Activated T-cell treated with anti-CD3 and anti-CD28 coated beads for 4 hours (primary cell): ENCODE measurements at regions not wholly inside any gene's neighbourhood (a gene's known extent, or its start where the extent isn't known, plus 50 kb on each side); places are given as distances from the start of the nearest gene placed in this dataset.

Experiments
- DNase-seq: peaks from one replicate; pipeline ENCODE4 v3.0.0-alpha.2; 2020

DNA sequence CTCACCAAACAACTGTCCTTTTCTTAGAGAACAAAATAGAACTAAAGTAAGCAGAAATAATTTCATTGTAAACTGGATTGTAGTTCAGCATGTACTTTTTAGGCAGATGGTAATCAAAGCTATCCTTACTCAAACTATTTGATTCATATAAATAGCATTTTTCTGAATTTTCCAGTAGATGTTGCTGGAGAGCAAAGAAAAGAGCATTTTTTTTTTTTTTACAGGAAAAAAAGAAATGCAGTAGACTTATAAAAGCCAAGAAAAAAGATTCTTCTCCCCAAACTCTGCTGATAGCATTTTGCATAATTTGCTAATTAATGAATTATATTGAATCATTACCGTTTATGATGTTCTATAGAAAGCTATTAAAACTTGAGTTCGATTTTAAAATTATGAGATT, 715.3 kb upstream of the WWC1 start:
- no peak for DNase-seq

- no peak for DNase-seq
Observed at GRCh38 chr5:167576897-167577296, 714.5 kb upstream of the WWC1 start.

- no peak for DNase-seq
Observed at GRCh38 chr5:167577616-167578015, 713.8 kb upstream of the WWC1 start.

DNA sequence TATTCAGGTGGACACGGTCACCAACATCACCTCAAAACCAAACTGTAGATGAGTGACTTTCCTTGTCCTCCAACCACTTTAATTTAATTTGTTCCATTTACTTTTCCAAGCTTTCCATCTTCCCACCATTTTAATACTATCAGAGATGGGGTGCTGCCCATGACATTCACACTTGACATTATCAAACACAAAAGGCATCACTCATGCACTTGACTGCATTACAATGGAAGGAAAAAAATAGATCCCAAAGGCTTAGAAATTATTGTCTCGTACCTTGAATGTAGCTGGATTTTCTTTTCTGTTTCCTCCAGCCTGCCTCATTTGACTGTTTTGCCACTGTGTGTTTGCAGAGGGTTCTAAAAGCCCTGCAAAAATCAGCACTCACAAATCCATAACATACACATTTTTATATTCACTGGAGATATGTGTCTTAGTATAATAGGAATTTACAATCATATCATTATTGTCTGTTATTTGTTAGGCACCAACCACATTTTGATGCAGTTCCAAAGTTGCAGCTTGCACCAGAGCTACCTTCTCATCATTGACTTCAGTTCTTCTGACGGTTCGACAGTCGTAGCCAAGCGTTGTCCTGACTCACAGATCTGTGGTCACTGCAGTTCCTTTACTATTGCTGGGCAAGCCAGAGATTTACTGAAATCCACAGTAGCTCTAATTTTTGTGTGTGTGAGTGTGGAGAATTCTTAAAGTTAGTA, 712.3 kb upstream of the WWC1 start:
- no peak for DNase-seq

DNA sequence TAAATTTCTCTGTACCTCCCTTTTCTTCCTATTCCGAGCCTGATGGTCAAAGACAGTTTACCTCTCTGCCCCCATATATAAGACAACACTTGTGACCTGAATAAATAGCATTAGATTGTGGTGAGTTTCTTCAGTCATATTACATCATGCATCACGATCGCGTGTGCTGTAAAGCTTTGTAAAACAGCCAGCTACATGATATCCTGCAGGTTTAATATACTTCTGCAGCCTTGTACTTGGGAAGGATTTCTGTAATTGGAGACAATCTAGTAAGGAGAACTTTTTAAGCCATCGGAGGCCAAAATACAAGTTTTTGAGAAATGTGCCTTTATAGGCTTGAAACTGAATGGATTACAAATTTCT, 711.8 kb upstream of the WWC1 start:
- DNase-seq = no peak

- DNase-seq = no peak
Observed at GRCh38 chr5:167580608-167581007, 710.8 kb upstream of the WWC1 start.

DNA sequence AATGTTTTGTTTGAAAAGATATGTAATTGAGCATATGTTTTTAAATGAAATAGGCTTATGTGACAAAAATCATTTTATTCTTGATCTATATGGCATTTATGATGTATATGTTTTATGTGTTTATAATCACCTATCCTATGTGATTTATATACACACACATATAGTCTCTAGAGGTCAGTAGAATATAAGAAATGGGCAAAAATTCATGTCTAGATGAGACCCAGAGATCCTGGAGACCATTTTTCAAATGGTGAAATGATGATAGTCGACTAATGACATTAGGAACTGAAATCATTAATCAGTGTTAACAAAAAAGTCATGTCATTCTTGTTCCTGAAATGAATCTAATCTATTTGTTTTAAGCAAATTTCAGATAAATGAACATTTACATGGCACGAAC, 709.2 kb upstream of the WWC1 start:
- no peak for DNase-seq

DNA sequence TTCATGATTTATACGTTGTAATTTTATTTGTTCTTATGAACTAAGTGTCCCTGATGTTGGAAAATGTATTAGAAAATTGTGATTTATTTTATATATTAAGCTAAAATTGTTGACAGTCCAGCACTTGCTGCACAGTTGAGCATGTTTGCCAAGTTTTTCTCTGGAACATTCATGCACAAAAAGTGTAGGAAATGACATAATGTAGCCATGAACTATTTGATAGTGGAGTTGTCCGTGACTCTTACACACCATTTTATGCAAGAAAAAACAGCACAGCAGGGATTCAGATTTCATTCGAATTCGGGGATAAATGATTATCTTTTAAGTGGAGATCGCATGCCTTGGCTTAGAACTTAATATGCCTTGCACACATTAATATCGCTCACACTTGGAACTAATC, 708.6 kb upstream of the WWC1 start:
- no peak for DNase-seq

GRCh38 chr5:167585184-167585583, 706.3 kb upstream of the WWC1 start:
- DNase-seq = no peak

DNA sequence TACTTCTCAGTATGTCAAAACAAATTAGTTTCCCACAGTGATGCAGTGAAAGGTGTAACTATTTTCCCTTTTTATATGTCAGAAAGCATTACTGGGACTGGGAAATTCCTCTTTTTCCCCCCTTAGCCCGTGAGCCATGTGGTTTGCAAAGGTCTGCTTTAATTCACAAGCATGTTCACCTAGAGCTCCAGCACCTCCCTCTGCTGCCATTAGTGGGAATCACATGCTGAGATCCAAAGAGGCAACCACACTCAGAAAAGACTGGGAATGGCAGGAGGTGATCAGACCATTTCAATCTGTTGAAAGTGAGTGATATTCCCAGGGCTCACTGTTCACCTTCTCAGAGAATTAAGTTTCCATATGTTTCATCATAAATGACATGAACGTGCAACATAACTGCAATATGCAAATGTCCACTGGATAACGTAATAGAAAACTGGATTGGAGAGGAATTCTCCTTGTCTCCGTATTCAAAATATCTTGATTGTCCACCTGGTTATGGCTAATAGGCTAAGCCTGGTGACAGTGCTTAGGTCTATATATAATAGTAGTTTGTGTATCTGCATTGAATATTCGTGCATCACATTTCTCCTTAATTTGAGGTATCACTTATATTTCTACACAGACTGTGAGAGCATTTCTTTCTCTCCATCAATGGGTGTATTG, 703.5 kb upstream of the WWC1 start:
- no peak for DNase-seq

DNA sequence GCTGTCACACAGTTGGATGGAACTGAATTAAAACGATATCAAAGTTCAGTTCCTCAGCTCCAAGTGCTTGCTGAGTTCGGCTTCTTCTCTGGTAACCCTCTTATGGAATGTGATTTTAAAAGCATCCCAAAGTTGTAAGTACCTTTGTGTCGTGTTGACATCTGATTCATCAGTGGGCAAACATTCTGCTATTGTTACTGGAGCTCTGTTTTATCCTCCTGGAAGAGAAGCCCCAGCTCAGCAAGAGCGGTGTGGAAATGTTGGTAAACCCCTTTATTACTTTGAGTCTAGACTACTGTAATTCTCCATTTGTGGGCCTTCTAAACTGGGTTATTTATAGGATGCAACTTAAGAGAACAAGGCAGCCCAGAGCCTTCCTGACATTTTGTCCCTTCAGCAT, 699.3 kb upstream of the WWC1 start:
- DNase-seq = no peak

- DNase-seq = no peak
Observed at GRCh38 chr5:167593329-167594060, 698.0 kb upstream of the WWC1 start.

DNA sequence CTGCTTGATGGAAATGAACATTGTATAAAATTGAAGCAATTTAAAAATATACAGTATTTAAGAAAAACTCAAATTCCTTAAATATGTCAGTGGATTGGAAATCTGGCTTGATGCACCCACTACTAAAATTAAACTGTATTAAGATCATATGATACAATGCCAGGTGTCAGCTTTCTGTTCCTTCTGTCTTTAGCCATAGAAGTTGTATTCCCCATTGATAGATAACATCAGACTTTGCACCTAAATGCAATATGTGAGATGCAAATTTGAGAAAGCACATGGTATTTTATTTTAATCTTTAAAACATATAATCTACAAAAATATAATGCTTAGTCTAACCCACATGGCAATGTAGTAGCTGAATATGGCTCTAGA, 697.4 kb upstream of the WWC1 start:
- DNase-seq = no peak

GRCh38 chr5:167594750-167595149, 696.7 kb upstream of the WWC1 start:
- DNase-seq = no peak

- no peak for DNase-seq
Observed at GRCh38 chr5:167595196-167595595, 696.2 kb upstream of the WWC1 start.

DNA sequence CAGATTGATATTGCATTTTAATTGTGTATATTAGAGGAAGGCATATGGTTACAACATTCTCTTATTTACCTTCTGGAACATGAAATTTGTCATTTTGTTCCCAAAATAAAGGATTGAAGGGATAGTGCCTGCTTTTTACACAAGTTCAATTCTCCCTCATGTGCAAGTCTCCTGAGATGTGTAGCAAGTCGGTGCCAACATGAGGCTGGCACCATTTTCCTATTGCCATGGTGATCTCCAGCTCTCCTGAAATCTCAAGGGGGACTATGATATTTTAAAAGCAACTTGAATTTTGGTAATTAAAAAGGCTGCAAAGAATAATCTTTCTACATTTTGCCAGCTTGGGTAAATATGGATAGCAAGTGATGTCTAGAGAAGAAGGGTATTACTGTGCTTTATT, 693.3 kb upstream of the WWC1 start:
- no peak for DNase-seq

DNA sequence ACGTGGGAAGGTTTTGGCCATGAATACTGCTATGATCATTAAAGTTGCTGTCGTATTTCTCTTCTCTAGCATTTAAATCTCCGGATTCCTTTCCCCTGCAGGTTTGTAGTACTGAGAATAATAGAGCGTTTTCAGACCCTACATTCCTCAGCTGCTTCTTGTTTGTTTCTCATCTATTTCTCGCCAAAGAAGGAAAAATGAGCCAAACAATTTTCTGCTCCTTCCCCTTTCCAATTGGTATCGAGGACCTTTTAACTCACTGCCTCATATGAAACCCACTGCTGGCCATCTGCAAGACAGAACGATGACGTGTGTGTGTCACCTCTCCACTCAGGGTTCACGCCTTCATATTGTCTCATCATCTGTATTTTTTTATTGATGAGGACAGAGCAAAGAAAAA, 689.4 kb upstream of the WWC1 start:
- DNase-seq = no peak

- no peak for DNase-seq
Observed at GRCh38 chr5:167603135-167603534, 688.3 kb upstream of the WWC1 start.

DNA sequence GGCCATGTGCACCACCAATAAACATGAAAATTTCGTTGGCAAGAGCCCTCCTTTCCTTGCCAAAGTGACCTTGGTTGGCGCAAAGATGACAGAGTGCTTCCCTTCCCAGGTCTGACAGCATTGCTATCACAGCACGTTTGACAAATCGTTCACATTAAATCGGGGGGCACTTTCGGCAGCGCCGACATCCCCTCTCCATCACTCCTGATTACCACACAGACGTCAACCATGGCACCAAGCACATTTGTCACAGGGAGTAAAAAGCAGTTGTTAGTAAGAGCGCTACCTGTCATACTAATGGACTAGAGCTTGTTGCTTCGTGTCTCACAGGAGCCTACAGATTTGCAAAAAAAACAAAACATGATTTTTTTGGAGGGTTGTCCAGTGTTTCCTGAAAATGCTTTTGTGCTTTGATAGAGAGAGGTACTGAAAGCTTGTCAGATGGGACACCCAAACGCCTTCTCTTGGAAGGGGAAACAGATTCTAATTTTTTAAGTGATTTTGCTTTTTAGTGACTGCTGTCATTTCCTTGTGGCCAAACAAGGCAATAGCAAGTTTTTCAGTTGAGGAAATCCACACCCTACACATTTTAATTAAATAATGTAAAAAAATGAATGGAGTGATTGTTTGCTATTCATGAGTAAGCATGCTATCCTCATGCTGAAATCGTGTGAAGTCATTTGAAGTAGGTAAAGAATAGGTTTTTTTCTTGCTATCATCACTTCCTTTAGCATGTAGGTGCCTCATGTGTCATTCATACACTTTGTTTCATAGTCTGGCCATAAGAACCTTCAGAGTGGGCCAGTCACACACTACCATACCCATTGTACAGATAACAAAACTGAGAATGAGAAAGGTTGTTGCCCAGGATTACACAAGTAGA, 682.8 kb upstream of the WWC1 start:
- DNase-seq = no peak

- DNase-seq = no peak
Observed at GRCh38 chr5:167614294-167615021, 677.0 kb upstream of the WWC1 start.

DNA sequence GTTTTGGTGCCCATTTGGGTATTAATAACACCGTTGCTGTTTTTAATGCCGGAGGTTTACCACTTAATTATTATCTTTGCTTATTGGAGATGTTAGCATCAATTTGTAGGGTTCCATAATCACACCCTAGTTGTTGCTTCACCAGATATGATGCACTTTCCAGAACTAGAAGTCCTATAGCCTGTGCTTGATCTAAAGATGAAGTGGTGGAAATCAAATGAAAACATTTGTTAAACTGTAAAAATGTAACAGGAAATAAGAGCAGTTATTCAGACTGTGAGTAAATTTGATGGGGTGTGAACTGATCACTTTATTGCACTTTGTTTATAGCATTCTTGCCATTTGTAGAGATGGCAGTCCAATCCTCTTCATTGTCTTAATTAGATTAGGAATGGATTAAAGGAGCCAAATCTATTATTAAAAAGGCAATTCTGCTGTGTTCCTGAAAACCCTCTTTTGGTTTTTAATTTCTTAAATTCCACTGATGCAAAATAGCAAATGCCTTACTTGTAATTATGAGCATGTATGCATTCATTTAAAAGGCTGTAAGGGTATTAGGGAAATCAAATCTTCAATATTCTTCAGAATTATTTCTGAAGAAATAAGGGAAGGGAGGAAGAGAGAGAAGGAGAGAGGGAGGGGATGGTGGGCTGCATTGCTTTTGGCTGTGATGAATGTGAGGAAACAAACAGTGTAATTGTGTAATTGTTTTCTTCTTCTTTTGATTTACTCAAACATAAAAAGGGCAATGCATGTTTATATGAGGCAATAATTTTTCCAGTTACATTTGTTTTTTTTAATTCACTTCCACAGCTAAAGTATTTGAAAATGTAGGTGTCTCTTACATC, 675.2 kb upstream of the WWC1 start:
- DNase-seq = no peak

- no peak for DNase-seq
Observed at GRCh38 chr5:167623354-167623753, 668.1 kb upstream of the WWC1 start.
